ENCODE measurements at regions not wholly inside any gene's neighbourhood (a gene's known extent, or its start where the extent isn't known, plus 50 kb on each side); places are given as distances from the start of the nearest gene placed in this dataset.
A peak's percentile ranks its signal among the peaks of the same experiment; 100 is the strongest.

- Mint-ChIP-seq H3K9me3 (peaks cover 2% of the 10 kb centered on the region; the same call in 1 of the 2 replicates), H3K4me1 (ENCODE audit: low read depth) (peaks cover 11% of the 10 kb centered on the region), H3K27me3 (ENCODE audit: insufficient read depth) (peaks cover 17% of the 10 kb centered on the region), H3K27ac (no peak overlapping the region), H3K4me3 (no peak overlapping the region), H3K36me3 (ENCODE audit: low read depth) (no peaks in the 10 kb centered on the region)
- TF ChIP-seq, protein P1, sequence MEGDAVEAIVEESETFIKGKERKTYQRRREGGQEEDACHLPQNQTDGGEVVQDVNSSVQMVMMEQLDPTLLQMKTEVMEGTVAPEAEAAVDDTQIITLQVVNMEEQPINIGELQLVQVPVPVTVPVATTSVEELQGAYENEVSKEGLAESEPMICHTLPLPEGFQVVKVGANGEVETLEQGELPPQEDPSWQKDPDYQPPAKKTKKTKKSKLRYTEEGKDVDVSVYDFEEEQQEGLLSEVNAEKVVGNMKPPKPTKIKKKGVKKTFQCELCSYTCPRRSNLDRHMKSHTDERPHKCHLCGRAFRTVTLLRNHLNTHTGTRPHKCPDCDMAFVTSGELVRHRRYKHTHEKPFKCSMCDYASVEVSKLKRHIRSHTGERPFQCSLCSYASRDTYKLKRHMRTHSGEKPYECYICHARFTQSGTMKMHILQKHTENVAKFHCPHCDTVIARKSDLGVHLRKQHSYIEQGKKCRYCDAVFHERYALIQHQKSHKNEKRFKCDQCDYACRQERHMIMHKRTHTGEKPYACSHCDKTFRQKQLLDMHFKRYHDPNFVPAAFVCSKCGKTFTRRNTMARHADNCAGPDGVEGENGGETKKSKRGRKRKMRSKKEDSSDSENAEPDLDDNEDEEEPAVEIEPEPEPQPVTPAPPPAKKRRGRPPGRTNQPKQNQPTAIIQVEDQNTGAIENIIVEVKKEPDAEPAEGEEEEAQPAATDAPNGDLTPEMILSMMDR (IDR thresholded peaks at IDR 0.05), result no peak
- no peak for DNase-seq
These were observed 106.1 kb upstream of the STC2 start for GRCh38 chr5:173434270-173434669.

GRCh38 chr5:173430394-173430793 is 102.2 kb upstream of the STC2 start:
- no peak for DNase-seq
- Mint-ChIP-seq H3K4me3 (no peak overlapping the region), H3K27me3 (ENCODE audit: insufficient read depth) (peaks cover 5% of the 10 kb centered on the region), H3K4me1 (ENCODE audit: low read depth) (peaks cover 14% of the 10 kb centered on the region), H3K9me3 (no peaks in the 10 kb centered on the region), H3K36me3 (ENCODE audit: low read depth) (no peaks in the 10 kb centered on the region), H3K27ac (no peak overlapping the region)
- TF ChIP-seq, protein P1 (IDR thresholded peaks at IDR 0.05), result no peak

DNA sequence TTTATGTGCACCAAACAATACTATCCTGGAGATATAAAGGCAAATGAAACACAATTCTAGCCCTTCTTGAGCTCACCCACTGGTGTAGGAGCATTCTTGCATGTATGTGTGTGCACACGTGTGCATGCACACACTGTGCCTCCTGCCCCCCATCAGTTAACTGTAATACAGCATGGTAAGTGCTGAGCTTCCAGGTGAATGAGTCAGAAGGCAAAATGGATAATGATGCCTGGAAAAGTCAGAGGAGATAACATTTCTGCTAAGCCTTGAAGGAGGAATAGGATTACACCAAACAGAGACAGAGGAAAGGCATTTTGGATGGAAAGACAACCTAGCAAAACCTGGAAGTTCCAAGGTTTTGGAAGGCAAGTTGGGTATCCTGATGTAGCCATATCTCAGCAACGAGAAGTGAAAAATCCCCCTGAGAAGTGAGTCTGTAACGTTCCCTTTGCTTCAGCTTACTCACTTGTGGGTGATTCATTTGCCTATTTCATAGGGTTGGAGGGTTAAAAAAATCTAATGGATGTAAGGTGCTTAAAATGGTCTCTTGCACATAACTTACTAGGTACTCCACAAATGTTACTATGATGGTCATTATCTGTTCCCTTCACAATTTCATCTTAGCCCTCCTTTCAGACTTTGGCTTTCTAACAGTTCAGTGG is 101.4 kb upstream of the STC2 start:
- Mint-ChIP-seq H3K4me3 (peak overlapping the region; percentile 3; the same call in 1 of the 2 replicates), H3K4me1 (ENCODE audit: low read depth) (peaks cover 14% of the 10 kb centered on the region), H3K36me3 (ENCODE audit: low read depth) (no peaks in the 10 kb centered on the region), H3K9me3 (no peaks in the 10 kb centered on the region), H3K27ac (peak overlapping the region; percentile 26; the same call in 1 of the 2 replicates), H3K27me3 (ENCODE audit: insufficient read depth) (peaks cover 5% of the 10 kb centered on the region)
- peak; percentile 11 for DNase-seq
- TF ChIP-seq, protein P1 (IDR thresholded peaks at IDR 0.05), result no peak

DNA sequence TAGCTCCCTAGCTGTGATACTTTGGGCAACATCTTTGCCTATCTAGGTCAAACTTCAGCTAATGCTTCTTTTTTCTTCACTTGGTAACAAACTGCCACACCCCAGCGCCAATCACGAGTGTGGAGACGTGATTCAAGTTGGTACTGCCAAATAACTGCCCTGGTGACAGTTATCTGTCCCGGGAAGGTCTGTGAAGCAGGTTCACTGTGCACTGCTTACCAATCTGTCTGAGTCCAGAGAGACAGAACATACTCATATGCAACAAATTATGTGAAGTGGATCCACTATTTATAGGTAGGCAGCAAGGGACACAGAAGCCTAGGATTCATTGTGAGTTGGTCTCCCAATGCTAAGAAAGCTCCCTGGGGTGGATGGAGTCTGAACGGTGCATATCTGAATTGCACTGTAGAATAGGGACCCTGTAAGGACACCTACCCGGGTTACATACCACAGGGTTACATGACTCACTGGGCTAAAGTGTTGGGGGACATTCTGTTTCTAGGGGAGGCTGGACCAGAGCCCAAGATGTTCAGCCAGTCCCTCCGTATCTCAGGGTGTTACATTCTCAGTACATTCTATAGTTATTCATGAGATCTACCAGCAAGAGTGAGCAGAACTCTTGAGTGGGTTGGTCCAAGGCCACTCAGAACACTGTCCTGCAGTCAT is 95.4 kb upstream of the STC2 start:
- no peaks in the 10 kb centered on the region for H3K36me3 Mint-ChIP-seq (ENCODE audit: low read depth)
- no peak overlapping the region for H3K27ac Mint-ChIP-seq
- DNase-seq, result no peak
- H3K9me3 Mint-ChIP-seq, result peaks cover 19% of the 10 kb centered on the region
- H3K27me3 Mint-ChIP-seq (ENCODE audit: insufficient read depth), result peaks cover 2% of the 10 kb centered on the region
- no peak overlapping the region for H3K4me3 Mint-ChIP-seq
- TF ChIP-seq, protein P1 (IDR thresholded peaks at IDR 0.05), result no peak
- peaks cover 9% of the 10 kb centered on the region; the same call in 1 of the 2 replicates for H3K4me1 Mint-ChIP-seq (ENCODE audit: low read depth)

GRCh38 chr5:173420108-173420507 is 91.9 kb upstream of the STC2 start:
- Mint-ChIP-seq H3K27me3 (ENCODE audit: insufficient read depth) (peaks cover 6% of the 10 kb centered on the region), H3K4me1 (ENCODE audit: low read depth) (peaks cover 9% of the 10 kb centered on the region; the same call in 1 of the 2 replicates), H3K9me3 (peaks cover 19% of the 10 kb centered on the region), H3K4me3 (no peak overlapping the region; the same call in 1 of the 2 replicates), H3K36me3 (ENCODE audit: low read depth) (no peaks in the 10 kb centered on the region), H3K27ac (no peak overlapping the region)
- DNase-seq, result no peak
- TF ChIP-seq, protein P1 (IDR thresholded peaks at IDR 0.05), result no peak

All from HFFc6 (cell line).